GM13977 (cell line): ENCODE measurements at regions not wholly inside any gene's neighbourhood (a gene's known extent, or its start where the extent isn't known, plus 50 kb on each side); places are given as distances from the start of the nearest gene placed in this dataset.

Experiments used
- DNase-seq: peaks from one replicate; pipeline ENCODE4 v3.0.0; 2012; ENCODE audit warnings: low spot score
- CTCF ChIP-seq: IDR thresholded peaks from 2 replicates; pipeline ENCODE4 v1.5.1; 2012; ENCODE audit warnings: mild to moderate bottlenecking, control low read depth; ENCODE audit not compliant: insufficient read depth; ENCODE audit errors: extremely low read depth, missing control alignments
- in situ Hi-C: fragments of 300-500 bp; cut with MboI; formaldehyde crosslinking; loops from one replicate; pipeline ENCODE4 v1.12.0; 2022; ENCODE audit warnings: low sequenced_read_pairs, low pct_unique_long_range_greater_than_20kb, mixed read lengths, inconsistent platforms; ENCODE audit not compliant: unreplicated experiment

DNA sequence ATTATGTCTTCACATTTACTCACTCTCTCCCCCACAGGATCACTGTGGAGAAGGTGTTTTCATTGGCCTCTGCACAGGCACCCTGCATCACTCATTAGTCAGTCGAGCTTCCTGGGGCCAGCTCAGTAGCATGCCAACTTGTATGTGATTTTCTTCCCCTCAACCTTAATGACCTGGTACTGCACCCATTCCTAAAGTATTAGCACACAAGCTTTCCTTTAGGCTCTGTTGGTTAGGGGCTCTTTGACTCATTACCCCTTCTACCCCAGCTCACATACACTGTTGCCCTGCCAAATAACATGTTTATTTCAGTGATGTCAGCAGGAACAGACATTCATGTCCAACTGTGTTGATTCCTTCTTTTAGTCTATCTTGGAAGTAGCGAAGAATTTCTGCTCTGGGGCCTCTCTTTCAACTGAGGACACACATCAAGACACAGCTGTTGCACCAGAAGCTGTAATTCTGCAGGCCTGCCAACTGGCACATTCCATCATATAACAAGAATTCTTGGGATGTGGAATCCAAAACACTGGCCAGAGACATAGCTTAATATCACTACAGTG lies 603.5 kb upstream of the ADAMTS5 start:
- in situ Hi-C loops, result no loop called here
- no peak for DNase-seq
- TF ChIP-seq CTCF, result no peak

GRCh38 chr21:27569831-27570230 lies 602.9 kb upstream of the ADAMTS5 start:
- in situ Hi-C loops, result no loop called here
- no peak for DNase-seq
- TF ChIP-seq CTCF, result no peak

GRCh38 chr21:27569091-27569490 lies 602.2 kb upstream of the ADAMTS5 start:
- no peak for TF ChIP-seq CTCF
- in situ Hi-C loops, result no loop called here
- DNase-seq, result no peak

DNA sequence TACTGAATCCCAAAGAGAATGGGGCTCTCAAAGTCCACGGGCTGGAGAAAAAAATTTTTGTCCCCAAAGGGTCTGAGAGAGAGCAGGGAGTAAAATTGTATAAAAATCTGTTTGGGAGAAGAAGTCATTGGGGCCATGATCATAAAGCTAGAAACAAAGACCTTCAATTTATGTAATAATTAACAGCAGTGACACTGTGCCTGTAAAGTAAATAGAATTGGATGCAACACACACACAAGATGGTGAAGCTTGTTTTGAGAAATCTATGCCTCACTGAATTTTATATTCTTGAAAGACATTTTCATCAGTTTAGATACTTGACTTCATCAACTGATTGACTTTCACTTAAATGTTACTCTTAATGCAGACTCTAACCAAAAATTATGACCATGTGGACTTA lies 600.5 kb upstream of the ADAMTS5 start:
- no peak for DNase-seq
- in situ Hi-C loops, result no loop called here
- TF ChIP-seq CTCF, result no peak

DNA sequence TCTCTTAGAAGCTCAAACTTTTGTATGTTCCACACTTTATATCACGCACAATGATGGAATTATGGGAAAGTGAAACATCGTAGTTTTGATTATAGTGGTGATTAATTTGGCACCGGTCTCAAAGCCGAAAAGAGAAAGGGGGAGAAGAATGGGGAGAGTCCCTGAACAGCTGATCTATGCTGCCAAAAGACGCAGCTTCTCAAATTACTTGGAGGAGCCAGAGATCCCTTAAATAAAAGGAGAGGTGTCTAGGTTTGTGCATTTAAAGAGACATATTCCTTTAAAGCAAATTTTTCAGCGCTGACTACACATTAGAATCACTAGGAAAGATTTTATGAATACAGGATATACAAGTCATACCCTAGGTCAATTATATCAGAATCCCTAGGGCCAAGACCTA lies 599.6 kb upstream of the ADAMTS5 start:
- in situ Hi-C loops, result no loop called here
- no peak for DNase-seq
- TF ChIP-seq CTCF, result no peak

DNA sequence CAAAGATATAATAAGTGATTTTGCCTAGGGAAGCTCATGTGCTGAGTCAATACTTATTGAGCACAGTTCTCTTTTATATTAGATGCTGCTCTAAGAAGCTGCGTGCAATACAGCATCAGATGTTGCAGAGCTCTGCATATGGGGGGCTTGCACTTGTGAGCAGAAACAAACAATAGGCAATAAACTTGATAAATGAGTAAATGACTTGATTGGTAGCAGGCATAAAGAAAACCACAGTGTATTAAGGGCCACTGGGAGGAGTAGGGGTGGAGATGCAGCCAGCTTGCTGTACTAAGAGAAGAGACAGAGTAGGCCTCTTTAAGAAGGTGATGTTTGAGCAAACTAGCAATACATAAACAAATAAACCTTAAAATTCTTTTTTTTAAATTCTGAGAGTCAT lies 598.5 kb upstream of the ADAMTS5 start:
- no peak for TF ChIP-seq CTCF
- no peak for DNase-seq
- in situ Hi-C loops, result no loop called here
